DOHH2 (cell line): ENCODE measurements at regions not wholly inside any gene's neighbourhood (a gene's known extent, or its start where the extent isn't known, plus 50 kb on each side); places are given as distances from the start of the nearest gene placed in this dataset.

Experiments used
- CTCF ChIP-seq: fragments of 200-600 bp; sonication (generic); IDR thresholded peaks from one replicate; pipeline ENCODE4 v1.5.1; 2014; ENCODE audit warnings: antibody characterized with exemption, mild to moderate bottlenecking, low read depth, low read length; ENCODE audit not compliant: poor library complexity, severe bottlenecking
- EZH2phosphoT487 ChIP-seq: fragments of 200-600 bp; sonication (generic); IDR thresholded peaks from 2 replicates; pipeline ENCODE4 v1.6.1; 2017; ENCODE audit warnings: borderline replicate concordance, mild to moderate bottlenecking, antibody characterized with exemption, low read length, moderate library complexity, mixed read lengths

- no peak for TF ChIP-seq CTCF
- no peak for TF ChIP-seq EZH2phosphoT487
Observed at GRCh38 chr2:150076281-150076680, 411.2 kb downstream of the RND3 start.
